ENCODE measurements at regions not wholly inside any gene's neighbourhood (a gene's known extent, or its start where the extent isn't known, plus 50 kb on each side); places are given as distances from the start of the nearest gene placed in this dataset.

DNA sequence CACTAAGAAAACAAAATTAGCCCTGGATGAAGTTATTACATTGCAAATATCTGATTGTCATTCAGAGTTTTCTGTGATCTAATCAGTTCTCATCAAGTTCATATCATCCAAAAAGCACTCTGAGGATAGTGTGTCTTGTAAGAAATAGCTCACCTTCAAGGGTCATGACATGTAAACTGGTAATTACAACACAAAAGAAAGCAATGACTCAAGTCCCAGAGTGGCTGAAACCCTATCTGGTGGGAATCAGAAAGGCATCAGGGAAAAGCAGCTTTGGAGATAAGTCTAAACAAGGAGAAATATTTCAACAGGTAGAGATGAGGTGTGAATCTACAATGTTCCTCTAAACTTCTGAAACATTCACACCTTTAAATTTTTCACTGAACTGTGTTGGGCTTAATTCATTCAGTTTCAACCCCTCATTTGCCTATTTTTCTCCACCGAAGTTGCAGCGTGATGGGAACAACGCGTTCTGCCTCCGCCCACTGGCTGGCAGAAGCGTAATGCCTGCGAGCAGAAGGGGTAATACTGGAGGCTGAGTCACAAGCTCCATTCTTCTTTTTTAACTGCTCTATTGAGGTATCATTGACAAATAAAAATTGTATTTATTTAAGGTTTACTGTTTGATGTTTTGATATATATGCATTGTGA lies 155.2 kb upstream of the IPO5 start:
- H3K27me3 Mint-ChIP-seq: peaks cover 3% of the 10 kb centered on the region
- peaks cover 2 to 20% (median 11%) of the 10 kb centered on the region in 3 donors for H3K9me3 Mint-ChIP-seq
- H3K4me1 Mint-ChIP-seq: no peaks in the 10 kb centered on the region
- no peak overlapping the region for H3K27ac Mint-ChIP-seq
- H3K4me3 Mint-ChIP-seq: no peak overlapping the region
- peaks cover 1% of the 10 kb centered on the region for H3K36me3 Mint-ChIP-seq

GRCh38 chr13:97798836-97799235 lies 154.6 kb upstream of the IPO5 start:
- Mint-ChIP-seq H3K4me1 (no peaks in the 10 kb centered on the region), H3K4me3 (no peak overlapping the region), H3K36me3 (peaks cover 1% of the 10 kb centered on the region), H3K9me3 (peaks cover 2 to 17% (median 11%) of the 10 kb centered on the region in 3 donors), H3K27me3 (peaks cover 3% of the 10 kb centered on the region), H3K27ac (no peak overlapping the region)

- H3K36me3 Mint-ChIP-seq: no peaks in the 10 kb centered on the region
- H3K4me3 Mint-ChIP-seq: no peak overlapping the region
- peaks cover 0 to 4% (median 2%) of the 10 kb centered on the region in 3 donors for H3K9me3 Mint-ChIP-seq
- H3K27me3 Mint-ChIP-seq: peaks cover 7% of the 10 kb centered on the region
- H3K27ac Mint-ChIP-seq: no peak overlapping the region
- H3K4me1 Mint-ChIP-seq: no peaks in the 10 kb centered on the region
Measured at GRCh38 chr13:97802213-97802612, 151.3 kb upstream of the IPO5 start.

DNA sequence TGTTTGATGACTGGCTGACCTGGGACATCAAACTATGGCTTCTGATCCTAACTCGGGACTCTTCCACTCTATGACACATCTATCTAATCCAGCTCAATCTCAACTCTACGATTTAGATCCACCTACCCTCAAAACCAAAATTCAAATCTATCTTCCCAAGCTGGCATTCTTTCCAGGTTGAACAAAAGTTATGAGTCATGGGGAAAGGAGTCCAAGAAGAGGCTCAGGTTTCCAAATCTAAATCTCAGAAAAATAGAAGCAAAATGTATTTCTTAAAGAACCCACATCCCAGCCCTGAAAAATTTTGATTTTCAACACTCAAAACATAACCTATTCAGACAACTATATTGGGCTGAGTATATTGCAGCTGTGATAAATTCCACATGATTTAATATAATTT lies 143.9 kb upstream of the IPO5 start:
- H3K4me1 Mint-ChIP-seq: no peaks in the 10 kb centered on the region
- H3K27ac Mint-ChIP-seq: no peak overlapping the region
- H3K27me3 Mint-ChIP-seq: peaks cover 5% of the 10 kb centered on the region
- H3K4me3 Mint-ChIP-seq: no peak overlapping the region
- no peaks in the 10 kb centered on the region for H3K36me3 Mint-ChIP-seq
- H3K9me3 Mint-ChIP-seq: peaks cover 0 to 10% (median 3%) of the 10 kb centered on the region in 3 donors

- Mint-ChIP-seq H3K36me3 (no peaks in the 10 kb centered on the region), H3K27me3 (peaks cover under 1% of the 10 kb centered on the region), H3K4me1 (no peaks in the 10 kb centered on the region), H3K27ac (no peak overlapping the region), H3K9me3 (peaks cover 2 to 10% (median 3%) of the 10 kb centered on the region in 3 donors), H3K4me3 (no peak overlapping the region)
Measured at GRCh38 chr13:97810152-97810551, 143.3 kb upstream of the IPO5 start.

DNA sequence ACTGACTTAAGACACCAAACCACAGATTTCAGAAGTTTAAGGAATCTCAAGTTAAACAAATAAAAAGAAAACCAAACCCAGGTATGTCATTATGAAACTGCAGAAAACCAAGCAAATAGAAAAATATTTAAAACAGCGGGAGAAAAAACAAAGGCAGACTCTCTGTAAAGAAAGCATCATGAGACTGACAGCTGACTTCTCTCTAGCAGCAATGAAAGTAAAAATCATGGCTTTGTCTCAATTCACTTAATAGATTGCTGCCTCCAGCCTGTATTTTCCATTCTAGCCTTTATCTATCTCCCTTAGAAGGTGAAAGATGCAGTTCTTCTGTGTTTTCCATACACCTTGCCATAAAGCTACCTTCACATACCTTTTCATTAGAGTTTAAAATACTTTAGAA lies 131.1 kb upstream of the IPO5 start:
- Mint-ChIP-seq H3K4me3 (no peak overlapping the region), H3K36me3 (no peaks in the 10 kb centered on the region), H3K9me3 (peaks cover 0 to 9% (median 2%) of the 10 kb centered on the region in 3 donors), H3K27ac (no peak overlapping the region), H3K27me3 (peaks cover 14% of the 10 kb centered on the region), H3K4me1 (no peaks in the 10 kb centered on the region)

DNA sequence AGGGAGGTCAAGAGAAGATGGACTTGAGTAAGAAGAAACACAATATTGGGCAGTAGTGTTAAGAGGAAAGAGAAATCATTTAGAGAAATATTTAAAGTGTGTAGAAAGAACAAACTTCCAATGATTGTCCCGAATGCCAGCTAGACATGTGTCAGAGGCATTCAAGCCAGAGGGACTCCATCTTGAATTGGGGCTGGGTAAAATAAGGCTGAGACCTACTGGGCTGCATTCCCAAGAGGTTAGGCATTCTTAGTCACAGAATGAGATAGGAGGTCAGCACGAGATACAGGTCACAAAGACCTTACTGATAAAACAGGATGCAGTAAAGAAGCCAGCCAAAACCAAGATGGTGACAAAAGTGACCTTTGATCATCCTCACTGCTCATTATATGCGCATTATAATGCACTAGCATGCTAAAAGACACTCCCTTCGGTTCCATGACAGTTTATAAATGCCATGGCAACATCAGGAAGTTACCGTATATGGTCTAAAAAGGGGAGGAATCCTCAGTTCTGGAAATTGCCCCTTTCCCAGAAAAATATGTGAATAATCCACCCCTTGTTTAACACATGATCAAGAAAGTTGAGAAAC lies 127.0 kb upstream of the IPO5 start:
- peaks cover 5% of the 10 kb centered on the region for H3K27me3 Mint-ChIP-seq
- no peak overlapping the region for H3K27ac Mint-ChIP-seq
- peaks cover 1 to 8% (median 5%) of the 10 kb centered on the region in 3 donors for H3K9me3 Mint-ChIP-seq
- H3K36me3 Mint-ChIP-seq: no peaks in the 10 kb centered on the region
- no peaks in the 10 kb centered on the region for H3K4me1 Mint-ChIP-seq
- no peak overlapping the region for H3K4me3 Mint-ChIP-seq

- H3K27me3 Mint-ChIP-seq: peaks cover 5% of the 10 kb centered on the region
- H3K4me3 Mint-ChIP-seq: no peak overlapping the region
- H3K27ac Mint-ChIP-seq: no peak overlapping the region
- H3K9me3 Mint-ChIP-seq: peaks cover 0 to 13% (median 3%) of the 10 kb centered on the region in 3 donors
- H3K4me1 Mint-ChIP-seq: no peaks in the 10 kb centered on the region
- H3K36me3 Mint-ChIP-seq: no peaks in the 10 kb centered on the region
Measured at GRCh38 chr13:97834250-97834649, 119.2 kb upstream of the IPO5 start.

- Mint-ChIP-seq H3K4me1 (no peaks in the 10 kb centered on the region), H3K4me3 (no peak overlapping the region), H3K36me3 (no peaks in the 10 kb centered on the region), H3K27me3 (peaks cover 10% of the 10 kb centered on the region), H3K9me3 (peaks cover 0 to 5% (median 3%) of the 10 kb centered on the region in 3 donors), H3K27ac (no peak overlapping the region)
Measured at GRCh38 chr13:97843189-97843588, 110.3 kb upstream of the IPO5 start.

DNA sequence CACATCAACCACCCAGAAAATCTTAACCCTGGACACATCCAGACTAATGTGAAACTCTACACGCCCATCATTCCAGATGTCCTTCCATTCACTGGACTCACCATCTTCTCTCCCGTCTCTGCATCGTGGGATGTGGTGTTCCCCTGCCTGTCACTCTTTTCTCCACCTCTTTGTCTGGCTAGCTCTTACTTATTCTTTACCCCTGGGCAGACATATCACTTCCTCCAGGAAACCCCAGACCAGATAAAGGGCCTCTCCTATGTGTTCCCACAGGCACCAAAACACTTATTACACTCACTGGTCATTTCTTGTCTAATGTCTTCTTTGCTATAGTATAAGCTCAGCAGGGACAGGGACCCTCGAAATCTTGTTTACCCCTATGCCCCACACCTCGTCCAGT lies 109.3 kb upstream of the IPO5 start:
- Mint-ChIP-seq H3K27me3 (peaks cover 10% of the 10 kb centered on the region), H3K9me3 (peaks cover 0 to 5% (median 3%) of the 10 kb centered on the region in 3 donors), H3K4me3 (no peak overlapping the region), H3K4me1 (no peaks in the 10 kb centered on the region), H3K27ac (no peak overlapping the region), H3K36me3 (no peaks in the 10 kb centered on the region)

GRCh38 chr13:97848886-97849285 lies 104.6 kb upstream of the IPO5 start:
- Mint-ChIP-seq H3K4me3 (no peak overlapping the region), H3K27ac (no peak overlapping the region), H3K9me3 (no peaks in the 10 kb centered on the region), H3K27me3 (peaks cover 6% of the 10 kb centered on the region), H3K36me3 (no peaks in the 10 kb centered on the region), H3K4me1 (peaks cover 0 to 2% (median 0%) of the 10 kb centered on the region in 3 donors)

DNA sequence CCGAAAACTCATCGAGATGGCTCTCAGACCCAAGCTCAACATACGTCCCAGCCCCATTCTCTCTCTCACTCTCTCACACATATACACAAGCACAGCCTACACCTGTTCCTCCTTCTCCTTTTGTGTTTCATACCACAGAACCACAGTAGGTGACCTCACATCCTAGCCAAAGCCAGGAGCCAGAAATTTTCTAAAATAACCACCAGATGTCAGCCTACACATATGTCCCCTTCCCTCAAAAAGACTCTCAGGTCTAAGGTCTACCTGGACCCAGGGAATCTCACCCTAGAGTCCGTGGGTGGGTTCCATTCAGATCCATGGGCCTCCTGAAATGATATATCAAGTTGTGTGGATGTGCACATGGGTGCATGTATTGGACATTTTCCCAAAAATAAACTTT lies 104.2 kb upstream of the IPO5 start:
- no peak overlapping the region for H3K27ac Mint-ChIP-seq
- H3K4me3 Mint-ChIP-seq: no peak overlapping the region
- peaks cover 4% of the 10 kb centered on the region for H3K27me3 Mint-ChIP-seq
- H3K4me1 Mint-ChIP-seq: peaks cover 0 to 2% (median 0%) of the 10 kb centered on the region in 3 donors
- H3K9me3 Mint-ChIP-seq: no peaks in the 10 kb centered on the region
- no peaks in the 10 kb centered on the region for H3K36me3 Mint-ChIP-seq

GRCh38 chr13:97851269-97851668 lies 102.2 kb upstream of the IPO5 start:
- Mint-ChIP-seq H3K36me3 (no peaks in the 10 kb centered on the region), H3K27ac (no peak overlapping the region), H3K9me3 (no peaks in the 10 kb centered on the region), H3K27me3 (no peaks in the 10 kb centered on the region), H3K4me1 (peaks cover 0 to 6% (median 3%) of the 10 kb centered on the region in 3 donors), H3K4me3 (no peak overlapping the region)

- H3K36me3 Mint-ChIP-seq: no peaks in the 10 kb centered on the region
- peak overlapping the region in 1 of 3 donors; percentile 36 for H3K27ac Mint-ChIP-seq
- no peaks in the 10 kb centered on the region for H3K27me3 Mint-ChIP-seq
- peaks cover 0 to 6% (median 3%) of the 10 kb centered on the region in 3 donors for H3K4me1 Mint-ChIP-seq
- no peaks in the 10 kb centered on the region for H3K9me3 Mint-ChIP-seq
- H3K4me3 Mint-ChIP-seq: peak overlapping the region in 1 of 4 donors; percentile 61
Measured at GRCh38 chr13:97852181-97852874, 101.1 kb upstream of the IPO5 start.

- peaks cover 0 to 6% (median 3%) of the 10 kb centered on the region in 3 donors for H3K4me1 Mint-ChIP-seq
- no peaks in the 10 kb centered on the region for H3K27me3 Mint-ChIP-seq
- H3K9me3 Mint-ChIP-seq: no peaks in the 10 kb centered on the region
- H3K4me3 Mint-ChIP-seq: peak overlapping the region in 1 of 4 donors; percentile 59
- H3K27ac Mint-ChIP-seq: no peak overlapping the region
- H3K36me3 Mint-ChIP-seq: no peaks in the 10 kb centered on the region
Measured at GRCh38 chr13:97853550-97853949, 99.9 kb upstream of the IPO5 start.

All from IgD-negative memory B cell (primary cell).